WI38 (cell line): ENCODE measurements at regions not wholly inside any gene's neighbourhood (a gene's known extent, or its start where the extent isn't known, plus 50 kb on each side); places are given as distances from the start of the nearest gene placed in this dataset.
"Not testable (repeated sequence)": the region's sequence is repeated elsewhere in the genome, so short reads cannot be mapped to it uniquely, and the experiment has no call there.

ENCODE experiments used
- H3K4me3 ChIP-seq: 2 replicates; pipeline ENCODE4 v1.5.1; 2011; ENCODE audit warnings: low read depth, mild to moderate bottlenecking, control low read depth, low read length
- TF ChIP-seq, protein P1 (sequence below): IDR thresholded peaks from 2 replicates; pipeline ENCODE4 v1.5.1; 2012; ENCODE audit warnings: low read depth, mild to moderate bottlenecking, control low read depth, low read length

DNA sequence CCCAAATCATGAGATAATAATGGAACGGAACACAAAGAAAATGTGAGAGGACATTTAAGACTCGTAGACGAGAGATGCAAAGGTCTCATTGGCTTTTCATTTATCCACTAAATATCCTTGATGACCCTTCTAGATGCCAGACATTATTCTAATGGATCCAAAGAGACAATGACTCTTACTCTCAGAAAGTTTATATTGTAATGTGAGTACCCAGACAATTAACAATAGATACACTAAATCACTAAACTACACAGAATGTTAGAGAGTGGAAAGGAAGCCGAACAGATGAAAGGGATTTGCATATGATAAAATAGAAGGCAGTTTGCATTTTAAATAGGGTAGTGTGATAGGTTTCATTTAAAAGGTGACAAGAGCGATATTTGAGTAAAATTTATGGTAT, 973.3 kb downstream of the TAF11L14 start:
- TF ChIP-seq, protein P1, sequence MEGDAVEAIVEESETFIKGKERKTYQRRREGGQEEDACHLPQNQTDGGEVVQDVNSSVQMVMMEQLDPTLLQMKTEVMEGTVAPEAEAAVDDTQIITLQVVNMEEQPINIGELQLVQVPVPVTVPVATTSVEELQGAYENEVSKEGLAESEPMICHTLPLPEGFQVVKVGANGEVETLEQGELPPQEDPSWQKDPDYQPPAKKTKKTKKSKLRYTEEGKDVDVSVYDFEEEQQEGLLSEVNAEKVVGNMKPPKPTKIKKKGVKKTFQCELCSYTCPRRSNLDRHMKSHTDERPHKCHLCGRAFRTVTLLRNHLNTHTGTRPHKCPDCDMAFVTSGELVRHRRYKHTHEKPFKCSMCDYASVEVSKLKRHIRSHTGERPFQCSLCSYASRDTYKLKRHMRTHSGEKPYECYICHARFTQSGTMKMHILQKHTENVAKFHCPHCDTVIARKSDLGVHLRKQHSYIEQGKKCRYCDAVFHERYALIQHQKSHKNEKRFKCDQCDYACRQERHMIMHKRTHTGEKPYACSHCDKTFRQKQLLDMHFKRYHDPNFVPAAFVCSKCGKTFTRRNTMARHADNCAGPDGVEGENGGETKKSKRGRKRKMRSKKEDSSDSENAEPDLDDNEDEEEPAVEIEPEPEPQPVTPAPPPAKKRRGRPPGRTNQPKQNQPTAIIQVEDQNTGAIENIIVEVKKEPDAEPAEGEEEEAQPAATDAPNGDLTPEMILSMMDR: no peak
- no peak overlapping the region for H3K4me3 ChIP-seq

DNA sequence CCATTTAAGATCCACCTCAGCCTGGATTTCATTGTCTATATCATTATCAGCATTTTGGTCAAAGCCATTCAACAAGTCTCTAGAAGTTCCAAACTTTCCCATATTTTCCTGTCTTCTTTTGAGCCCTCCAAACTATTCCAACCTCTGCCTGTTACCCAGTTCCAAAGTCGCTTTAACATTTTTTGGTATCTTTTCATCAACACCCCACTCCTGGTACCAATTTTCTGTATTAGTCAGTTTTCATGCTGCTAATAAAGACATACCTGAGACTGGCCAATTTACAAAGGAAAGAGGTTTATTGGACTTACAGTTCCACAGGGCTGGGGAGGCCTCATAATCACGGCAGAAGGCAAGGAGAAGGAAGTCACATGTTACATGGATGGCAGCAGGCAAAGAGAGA, 982.9 kb downstream of the TAF11L14 start:
- H3K4me3 ChIP-seq: not testable (repeated sequence)

DNA sequence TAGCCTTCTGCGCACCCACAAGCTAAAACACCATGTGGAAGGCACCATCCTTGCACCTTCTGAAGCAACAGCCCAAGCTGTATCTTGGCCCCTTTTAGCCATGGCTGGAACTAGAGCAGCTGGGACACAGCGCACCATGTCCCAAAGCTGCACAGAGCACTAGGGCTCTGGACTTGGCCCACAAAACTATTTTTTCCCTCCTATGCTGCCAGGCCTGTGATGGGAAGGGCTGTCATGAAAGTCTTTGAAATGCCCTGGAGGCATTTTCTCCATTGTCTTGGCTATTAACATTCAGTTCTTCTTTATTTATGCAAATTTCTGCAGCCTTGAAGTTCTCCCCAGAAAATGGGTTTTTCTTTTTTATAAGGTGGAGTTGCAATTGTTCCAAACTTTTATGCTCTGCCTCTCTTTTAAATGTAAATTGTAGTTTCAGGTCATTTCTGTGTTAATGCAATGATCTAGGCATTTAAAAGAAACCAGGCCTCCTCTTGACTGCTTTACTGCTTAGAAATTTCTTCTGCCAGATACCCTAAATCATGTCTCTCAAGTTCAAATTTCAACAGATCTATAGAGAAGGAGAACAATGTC, 996.3 kb downstream of the TAF11L14 start:
- TF ChIP-seq, protein P1: no peak

DNA sequence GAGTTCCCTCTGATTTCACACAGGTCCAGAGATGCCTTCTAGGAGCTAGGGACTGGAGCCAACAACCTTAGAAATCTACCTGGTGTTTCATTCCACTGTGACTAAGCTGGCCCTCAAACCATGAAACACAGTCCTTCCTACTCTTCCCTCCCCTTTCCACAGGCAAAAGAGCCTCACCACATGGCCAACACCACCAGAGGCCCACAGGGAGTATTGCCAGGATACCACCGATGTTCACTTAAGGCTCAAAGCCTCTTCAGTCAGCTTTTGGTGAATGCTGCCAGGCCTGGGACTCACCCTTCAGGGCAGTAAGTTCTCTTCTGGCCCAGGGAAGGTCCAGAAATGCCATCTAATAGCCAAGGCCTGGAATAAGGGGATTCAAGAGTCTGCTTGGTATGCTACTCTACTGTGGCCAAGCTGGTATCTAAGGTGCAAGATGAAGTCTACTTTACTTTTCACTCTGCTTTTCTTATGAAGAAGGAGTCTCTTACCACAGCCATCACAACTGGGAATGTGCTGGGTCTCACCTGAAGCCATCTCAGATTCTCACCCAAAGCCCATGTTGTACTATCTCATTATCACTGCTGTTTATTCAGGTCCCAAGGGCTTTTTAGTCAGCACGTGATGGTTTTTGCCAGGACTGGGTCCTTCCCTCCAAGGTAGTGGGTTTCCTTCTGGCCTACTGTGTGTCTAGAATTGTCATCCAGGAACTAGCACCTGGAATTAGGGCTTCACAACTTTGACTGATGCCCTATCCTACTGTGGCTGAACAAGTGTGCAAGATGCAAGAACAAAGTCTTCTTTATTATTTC, 1018.4 kb downstream of the TAF11L14 start:
- TF ChIP-seq, protein P1: no peak
- H3K4me3 ChIP-seq: no peak overlapping the region

More for the DNA sequence above, 996.3 kb downstream of the TAF11L14 start:
- no peak overlapping the region for H3K4me3 ChIP-seq

DNA sequence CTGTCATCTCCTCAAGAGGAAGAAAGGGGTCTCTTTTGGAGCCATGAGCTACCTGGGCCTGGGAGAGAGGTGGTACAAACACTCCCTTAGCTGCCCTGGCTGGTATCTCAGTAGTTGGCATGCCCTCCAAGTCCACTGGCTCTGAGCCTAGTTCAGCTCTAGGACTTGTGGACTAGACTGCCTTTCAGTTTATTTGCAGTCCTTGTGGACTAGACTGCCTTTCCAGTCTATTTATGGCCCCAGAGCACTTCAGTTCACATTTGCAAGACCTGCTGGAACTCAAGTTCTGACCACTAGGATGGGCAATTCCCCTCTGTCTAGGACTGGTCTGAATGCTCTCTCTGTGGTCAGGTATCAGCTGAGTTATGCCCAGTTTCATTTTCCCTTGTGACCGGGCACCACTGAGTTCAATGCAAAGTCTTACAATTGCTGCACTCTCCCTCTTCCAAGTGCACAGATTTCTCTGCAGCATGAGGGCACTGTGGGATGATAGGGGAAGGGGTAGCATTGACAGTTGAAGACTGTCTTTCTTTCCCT, 1019.0 kb downstream of the TAF11L14 start:
- H3K4me3 ChIP-seq: no peak overlapping the region
- TF ChIP-seq, protein P1: no peak

DNA sequence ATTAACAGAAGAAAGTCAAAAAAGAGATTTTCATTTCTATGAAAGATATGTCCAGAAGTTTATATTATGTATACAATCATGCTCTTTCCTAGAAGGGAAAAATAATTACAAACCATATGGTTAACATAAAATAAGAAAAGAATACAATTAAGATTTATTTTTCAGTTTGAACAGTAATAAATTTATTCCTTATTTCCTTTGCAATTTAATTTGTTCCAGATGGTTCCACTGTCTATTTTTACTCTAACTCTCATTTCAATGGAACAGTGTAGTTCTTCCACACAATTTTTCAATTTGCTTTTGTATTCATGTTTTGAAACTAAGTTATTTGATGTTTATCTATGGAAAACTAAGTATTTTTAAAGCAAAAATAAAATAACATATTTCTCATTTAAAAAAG, 1026.3 kb downstream of the TAF11L14 start:
- H3K4me3 ChIP-seq: no peak overlapping the region
- TF ChIP-seq, protein P1: no peak

DNA sequence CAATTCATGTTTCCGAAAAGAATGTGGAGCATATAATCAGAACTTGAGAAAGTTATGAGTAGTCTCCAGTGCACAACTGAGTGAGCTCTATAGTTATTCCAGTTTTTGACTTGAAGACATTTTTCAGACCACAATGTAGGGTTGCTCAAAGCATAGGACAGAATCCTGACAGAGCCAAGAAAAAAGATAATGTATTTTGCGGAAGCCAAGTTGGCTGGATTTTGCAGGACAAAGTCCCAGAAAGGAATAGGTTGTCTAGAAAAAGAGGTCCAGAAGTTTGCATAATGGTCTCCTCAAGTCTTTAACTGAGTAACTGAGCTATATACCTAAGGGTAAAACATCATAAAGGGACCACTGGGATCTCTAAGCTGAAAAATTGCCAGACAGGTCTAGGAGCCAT, 1028.0 kb downstream of the TAF11L14 start:
- no peak overlapping the region for H3K4me3 ChIP-seq
- TF ChIP-seq, protein P1: no peak

DNA sequence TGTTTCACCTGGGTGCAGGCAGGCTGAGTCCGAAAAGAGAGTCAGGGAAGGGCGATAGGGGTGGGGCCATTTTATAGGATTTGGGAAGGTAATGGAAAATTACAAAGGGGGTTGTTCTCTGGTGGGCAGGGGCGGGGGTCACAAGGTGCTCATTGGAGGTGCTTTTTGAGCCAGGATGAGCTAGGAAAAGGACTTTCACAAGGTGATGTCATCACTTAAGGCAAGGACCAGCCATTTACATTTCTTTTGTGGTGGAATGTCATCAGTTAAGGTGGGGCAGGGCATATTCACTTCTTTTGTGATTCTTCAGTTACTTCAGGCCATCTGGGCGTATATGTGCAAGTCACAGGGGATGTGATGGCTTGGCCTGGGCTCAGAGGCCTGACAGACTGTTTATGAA, 1040.0 kb downstream of the TAF11L14 start:
- not testable (repeated sequence) for H3K4me3 ChIP-seq
